ENCODE measurements at regions not wholly inside any gene's neighbourhood (a gene's known extent, or its start where the extent isn't known, plus 50 kb on each side); places are given as distances from the start of the nearest gene placed in this dataset.

GRCh38 chr1:238171985-238172384 is 281.3 kb upstream of the ZP4 start:
- TF ChIP-seq, protein P1, sequence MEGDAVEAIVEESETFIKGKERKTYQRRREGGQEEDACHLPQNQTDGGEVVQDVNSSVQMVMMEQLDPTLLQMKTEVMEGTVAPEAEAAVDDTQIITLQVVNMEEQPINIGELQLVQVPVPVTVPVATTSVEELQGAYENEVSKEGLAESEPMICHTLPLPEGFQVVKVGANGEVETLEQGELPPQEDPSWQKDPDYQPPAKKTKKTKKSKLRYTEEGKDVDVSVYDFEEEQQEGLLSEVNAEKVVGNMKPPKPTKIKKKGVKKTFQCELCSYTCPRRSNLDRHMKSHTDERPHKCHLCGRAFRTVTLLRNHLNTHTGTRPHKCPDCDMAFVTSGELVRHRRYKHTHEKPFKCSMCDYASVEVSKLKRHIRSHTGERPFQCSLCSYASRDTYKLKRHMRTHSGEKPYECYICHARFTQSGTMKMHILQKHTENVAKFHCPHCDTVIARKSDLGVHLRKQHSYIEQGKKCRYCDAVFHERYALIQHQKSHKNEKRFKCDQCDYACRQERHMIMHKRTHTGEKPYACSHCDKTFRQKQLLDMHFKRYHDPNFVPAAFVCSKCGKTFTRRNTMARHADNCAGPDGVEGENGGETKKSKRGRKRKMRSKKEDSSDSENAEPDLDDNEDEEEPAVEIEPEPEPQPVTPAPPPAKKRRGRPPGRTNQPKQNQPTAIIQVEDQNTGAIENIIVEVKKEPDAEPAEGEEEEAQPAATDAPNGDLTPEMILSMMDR (IDR thresholded peaks at IDR 0.05; ENCODE audit: low read depth, low read length): no peak
- H3K4me3 ChIP-seq (ENCODE audit: low read depth, low read length): no peak overlapping the region

DNA sequence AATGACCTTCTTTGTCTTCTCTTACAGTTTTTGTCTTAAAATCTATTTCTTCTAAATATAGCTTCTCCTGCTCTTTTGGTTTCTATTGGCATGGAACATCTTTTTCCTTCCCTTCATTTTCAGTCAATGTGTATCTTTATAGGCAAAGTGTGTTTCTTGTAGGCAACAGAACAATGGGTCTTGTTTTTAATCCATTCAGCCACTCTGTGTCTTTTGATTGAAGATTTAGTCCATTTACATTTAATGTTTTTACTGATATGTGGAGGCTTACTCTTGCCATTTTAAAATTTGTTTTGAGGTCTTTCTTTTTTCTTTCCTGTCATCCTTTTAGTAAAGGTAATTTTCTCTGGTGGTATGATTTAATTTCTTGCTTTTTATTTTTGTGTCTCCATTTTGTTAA is 271.2 kb upstream of the ZP4 start:
- TF ChIP-seq, protein P1 (IDR thresholded peaks at IDR 0.05; ENCODE audit: low read depth, low read length): no peak
- no peak overlapping the region for H3K4me3 ChIP-seq (ENCODE audit: low read depth, low read length)

DNA sequence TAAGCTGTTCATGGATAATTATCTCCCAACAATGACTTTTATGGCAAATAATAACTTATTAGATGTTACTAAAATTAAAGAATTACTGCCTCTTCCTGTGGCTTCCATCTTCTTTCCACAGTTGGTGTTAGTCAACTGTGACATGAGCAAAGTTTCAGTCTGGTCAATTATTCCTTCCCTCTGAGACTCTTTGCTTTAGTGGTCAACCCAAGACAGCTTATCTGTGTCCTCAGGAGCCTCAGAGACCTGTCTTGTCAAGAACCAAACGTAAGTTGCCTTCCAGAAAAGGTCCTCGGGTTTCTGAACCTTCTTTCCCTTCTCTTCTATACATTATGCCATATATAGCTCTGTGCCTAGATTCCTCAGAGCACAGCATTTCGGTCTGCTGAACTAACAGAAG is 263.2 kb upstream of the ZP4 start:
- TF ChIP-seq, protein P1 (IDR thresholded peaks at IDR 0.05; ENCODE audit: low read depth, low read length): no peak
- no peak overlapping the region for H3K4me3 ChIP-seq (ENCODE audit: low read depth, low read length)

GRCh38 chr1:238153253-238153652 is 262.5 kb upstream of the ZP4 start:
- H3K4me3 ChIP-seq (ENCODE audit: low read depth, low read length): no peak overlapping the region
- TF ChIP-seq, protein P1 (IDR thresholded peaks at IDR 0.05; ENCODE audit: low read depth, low read length): no peak

DNA sequence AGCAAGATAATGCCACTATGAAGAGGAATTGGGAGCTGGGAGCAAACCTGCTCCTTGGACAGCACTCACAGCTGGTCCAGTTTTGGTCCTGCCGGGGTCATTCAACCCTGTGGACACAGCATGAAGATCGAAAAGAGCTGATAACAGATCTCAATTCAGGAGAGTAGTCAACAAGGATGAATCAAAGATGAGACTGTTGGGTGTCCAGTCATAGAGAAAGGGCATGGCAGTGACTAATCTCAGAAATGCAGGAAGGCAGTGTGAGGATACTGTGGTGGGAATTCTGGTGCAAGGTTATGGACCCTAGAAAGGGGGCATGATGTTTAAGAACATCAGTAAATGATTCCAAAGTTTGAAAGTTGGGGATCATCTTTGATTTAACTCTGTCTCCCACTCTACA is 261.4 kb upstream of the ZP4 start:
- no peak overlapping the region for H3K4me3 ChIP-seq (ENCODE audit: low read depth, low read length)
- TF ChIP-seq, protein P1 (IDR thresholded peaks at IDR 0.05; ENCODE audit: low read depth, low read length): no peak

DNA sequence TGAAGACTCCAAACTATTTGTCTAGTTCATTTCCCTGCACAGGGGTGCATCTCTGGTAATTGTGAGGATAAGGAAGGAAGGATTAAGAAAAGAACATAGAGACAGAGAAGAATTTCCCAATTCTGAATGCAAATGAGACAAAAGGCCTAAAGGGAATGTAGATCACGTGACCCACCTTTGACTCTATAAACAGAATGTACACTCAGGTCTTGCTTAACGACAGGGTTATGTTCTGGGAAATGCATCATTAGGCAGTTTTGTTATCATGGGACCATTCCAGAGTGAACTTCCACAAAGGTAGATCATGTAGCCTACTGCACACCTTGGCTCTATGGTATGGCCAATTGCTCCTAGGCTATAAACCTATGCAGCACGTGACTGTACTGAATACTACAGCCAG is 252.3 kb upstream of the ZP4 start:
- no peak overlapping the region for H3K4me3 ChIP-seq (ENCODE audit: low read depth, low read length)
- TF ChIP-seq, protein P1 (IDR thresholded peaks at IDR 0.05; ENCODE audit: low read depth, low read length): no peak

- TF ChIP-seq, protein P1 (IDR thresholded peaks at IDR 0.05; ENCODE audit: low read depth, low read length): no peak
- H3K4me3 ChIP-seq (ENCODE audit: low read depth, low read length): no peak overlapping the region
Observed at GRCh38 chr1:238141353-238141752, 250.6 kb upstream of the ZP4 start.

Measured in WI38 (cell line).